ENCODE measurements at regions not wholly inside any gene's neighbourhood (a gene's known extent, or its start where the extent isn't known, plus 50 kb on each side); places are given as distances from the start of the nearest gene placed in this dataset.

- Histone ChIP-seq H3K27me3 (ENCODE audit: control insufficient read depth in 4 of 4, insufficient read depth in 4 of 4, low read length in 3 of 4) (no peaks in the 10 kb centered on the region), H3K4me3 (ENCODE audit: low read depth in 1 of 3, low read length in 3 of 3) (no peak overlapping the region), H3K36me3 (ENCODE audit: control insufficient read depth in 4 of 4, insufficient read depth in 3 of 4, low read depth in 1 of 4, low read length in 3 of 4) (no peaks in the 10 kb centered on the region), H3K27ac (ENCODE audit: low read depth in 1 of 2, low read length in 2 of 2) (no peak overlapping the region), H3K9ac (ENCODE audit: low read depth in 1 of 2, low read length in 2 of 2) (no peak overlapping the region), H3K9me3 (ENCODE audit: control insufficient read depth in 4 of 4, low read length in 3 of 4) (no peaks in the 10 kb centered on the region), H3K4me1 (ENCODE audit: control insufficient read depth in 4 of 4, insufficient read depth in 4 of 4, low read length in 3 of 4) (no peaks in the 10 kb centered on the region)
- no peak for DNase-seq (ENCODE audit: low spot score)
- WGBS = 95% methylated on average over 4 of the region's 4 CpGs
- TF ChIP-seq SP1 (IDR thresholded peaks at IDR 0.05) = no peak
- TF ChIP-seq YY1 (IDR thresholded peaks at IDR 0.05) = no peak
- no peak for TF ChIP-seq ZBTB33 (IDR thresholded peaks at IDR 0.05)
- TF ChIP-seq HNF4G (IDR thresholded peaks at IDR 0.05) = no peak
- TF ChIP-seq JUND (IDR thresholded peaks at IDR 0.05) = no peak
- no peak for TF ChIP-seq FOXA2 (IDR thresholded peaks at IDR 0.05)
- no peak for TF ChIP-seq TAF1 (conservative IDR thresholded peaks at IDR 0.05)
- TF ChIP-seq ATF3 (IDR thresholded peaks at IDR 0.05) = no peak
- no peak for TF ChIP-seq NR2F2 (IDR thresholded peaks at IDR 0.05)
- no peak for TF ChIP-seq MAX (IDR thresholded peaks at IDR 0.05)
- no peak for TF ChIP-seq HNF4A (conservative IDR thresholded peaks at IDR 0.05)
- no peak for TF ChIP-seq CTCF (IDR thresholded peaks at IDR 0.05; ENCODE audit: low read depth, low read length, missing input control)
- no peak for TF ChIP-seq RXRA (IDR thresholded peaks at IDR 0.05)
- no peak for TF ChIP-seq REST (IDR thresholded peaks at IDR 0.05)
- no peak for TF ChIP-seq EGR1 (IDR thresholded peaks at IDR 0.05; ENCODE audit: low read depth in 2 of 2)
- TF ChIP-seq GABPA (IDR thresholded peaks at IDR 0.05 in 1 of 2, conservative IDR thresholded peaks at IDR 0.05 in 1 of 2) = no peak
- TF ChIP-seq FOXA1 (IDR thresholded peaks at IDR 0.05) = no peak
- no peak for TF ChIP-seq RAD21 (IDR thresholded peaks at IDR 0.05)
Measured at GRCh38 chr6:113739041-113739655, 118.0 kb upstream of the MARCKS start.
